GM12878 (cell line): ENCODE measurements at regions not wholly inside any gene's neighbourhood (a gene's known extent, or its start where the extent isn't known, plus 50 kb on each side); places are given as distances from the start of the nearest gene placed in this dataset.

Experiments used
- ATAC-seq: fragments of 200-7000 bp; cut with Tn5 transposase; 3 replicates; pipeline ENCODE4 v1.9.1; 2020; ENCODE audit warnings: mild to moderate bottlenecking, moderate library complexity
- BruUV-seq: library from RNA; stranded (reverse); fragments of 400-500 nt; replicated peaks from 2 replicates; lab custom pipeline; 2021; lab: Mats Ljungman, UMichigan
- CTCF ChIA-PET: fragments of 300-600 bp; sonication (Branson Sonifier 250); formaldehyde crosslinking; extraction: SDS; loops from one replicate; lab custom pipeline; 2021; ENCODE audit warnings: inconsistent platforms; lab: Yijun Ruan, JAX
- POLR2A ChIA-PET: fragments of 350-600 bp; formaldehyde crosslinking; extraction: SDS; loops from one replicate; lab custom pipeline; 2021; ENCODE audit warnings: inconsistent platforms; lab: Charles Lee
- RAD21 ChIA-PET: fragments of 300-600 bp; sonication (Branson Sonifier 250); formaldehyde crosslinking; loops from one replicate; lab custom pipeline; 2023; ENCODE audit warnings: antibody characterized with exemption; ENCODE audit not compliant: unreplicated experiment; lab: Charles Lee
- SMC1A ChIA-PET: fragments of 300-600 bp; sonication (Branson Sonifier 250); formaldehyde crosslinking; loops from one replicate; lab custom pipeline; 2023; ENCODE audit not compliant: unreplicated experiment, uncharacterized antibody; lab: Charles Lee
- DNase-seq: peaks from one replicate; pipeline ENCODE4 v3.0.0-alpha.2; 2011; ENCODE audit warnings: low read depth, low spot score
- FAIRE-seq: peaks from 3 replicates; lab custom pipeline; 2011; peaks lifted over from hg19 to GRCh38; lab: Jason Lieb, UNC
- H2AFZ ChIP-seq: 2 replicates; pipeline ENCODE4 v1.6.0; 2011; ENCODE audit warnings: low read depth, low read length, control low read depth; ENCODE audit not compliant: control insufficient read depth
- H3K27ac ChIP-seq: 2 replicates; pipeline ENCODE4 v1.5.1; 2011; ENCODE audit warnings: control low read depth; ENCODE audit not compliant: control insufficient read depth, insufficient read depth
- H3K27me3 ChIP-seq, 2 experiments: replicated peaks in 1 of 2; 2 replicates each; pipeline versions ENCODE4 v1.6.0 to v1.6.1; 2011; ENCODE audit warnings: low read length in 1 of 2; ENCODE audit not compliant: control insufficient read depth in 2 of 2, insufficient read depth in 2 of 2
- H3K36me3 ChIP-seq, 2 experiments: 2 replicates each; pipeline ENCODE4 v1.5.1; 2011; ENCODE audit warnings: low read length in 1 of 2; ENCODE audit not compliant: control insufficient read depth in 2 of 2, insufficient read depth in 2 of 2
- H3K4me1 ChIP-seq: 2 replicates; pipeline ENCODE4 v1.6.1; 2011; ENCODE audit warnings: mild to moderate bottlenecking, low read length, moderate library complexity, mixed read lengths; ENCODE audit not compliant: control insufficient read depth, insufficient read depth
- H3K4me2 ChIP-seq: 2 replicates; pipeline ENCODE4 v1.6.0; 2011; ENCODE audit warnings: control low read depth; ENCODE audit not compliant: control insufficient read depth, insufficient read depth
- H3K4me3 ChIP-seq: fragments of 200-600 bp; sonication (generic); 2 replicates; pipeline ENCODE4 v1.5.1; 2016
- H3K79me2 ChIP-seq: 2 replicates; pipeline ENCODE4 v1.6.0; 2011; ENCODE audit warnings: low read length; ENCODE audit not compliant: control insufficient read depth, insufficient read depth
- H3K9ac ChIP-seq: 2 replicates; pipeline ENCODE4 v1.8.0; 2011; ENCODE audit warnings: low read length, control low read depth, mixed read lengths; ENCODE audit not compliant: control insufficient read depth, insufficient read depth
- H3K9me3 ChIP-seq: replicated peaks from 3 replicates; pipeline ENCODE4 v1.5.1; 2011; ENCODE audit warnings: mild to moderate bottlenecking, low read length; ENCODE audit not compliant: control insufficient read depth, insufficient read depth
- H4K20me1 ChIP-seq: 2 replicates; pipeline ENCODE4 v1.6.0; 2011; ENCODE audit not compliant: control insufficient read depth, insufficient read depth
- BCLAF1 ChIP-seq: fragments of 450-650 bp; IDR thresholded peaks from 2 replicates; pipeline ENCODE4 v1.6.1; 2017; ENCODE audit warnings: antibody characterized with exemption, mild to moderate bottlenecking, moderate library complexity
- E2F8 ChIP-seq: fragments of 450-650 bp; IDR thresholded peaks from 2 replicates; pipeline ENCODE4 v1.6.1; 2018; ENCODE audit warnings: mild to moderate bottlenecking, low read depth, moderate library complexity; ENCODE audit not compliant: partially characterized antibody
- FOXK2 ChIP-seq: fragments of 450-650 bp; IDR thresholded peaks from 2 replicates; pipeline ENCODE4 v1.6.1; 2017; ENCODE audit warnings: mild to moderate bottlenecking, moderate library complexity
- NFIC ChIP-seq: IDR thresholded peaks from 2 replicates; pipeline ENCODE4 v1.6.1; 2012; ENCODE audit warnings: low read depth, mild to moderate bottlenecking, inconsistent platforms, low read length, moderate library complexity
- TAF1 ChIP-seq: IDR thresholded peaks from 2 replicates; pipeline ENCODE4 v1.6.1; 2011; ENCODE audit warnings: mild to moderate bottlenecking, low read depth, low read length, borderline replicate concordance
- YBX1 ChIP-seq: fragments of 450-650 bp; IDR thresholded peaks from 2 replicates; pipeline ENCODE4 v1.6.1; 2016; ENCODE audit warnings: antibody characterized with exemption
- ZNF217 ChIP-seq: fragments of 450-650 bp; IDR thresholded peaks from 2 replicates; pipeline ENCODE4 v1.6.1; 2017; ENCODE audit warnings: antibody characterized with exemption, mild to moderate bottlenecking
- whole genome bisulfite sequencing: methylation state at CpG from one replicate; pipeline ENCODE4 v1.1.6; 2016; ENCODE audit warnings: low lambda C conversion rate; ENCODE audit not compliant: insufficient replicate concordance, insufficient coverage; ENCODE audit errors: missing lambda C conversion rate; 5-methylcytosine and 5-hydroxymethylcytosine counted together
- in situ Hi-C: fragments of 300-500 bp; cut with MboI; formaldehyde crosslinking; loops from 9 replicates; pipeline ENCODE4 v1.14.3; 2018; ENCODE audit warnings: mixed read lengths
- intact Hi-C: fragments of 100-400 bp; cut with micrococcal nuclease; formaldehyde crosslinking; loops from one replicate; pipeline ENCODE4 v1.14.2; 2022; ENCODE audit not compliant: unreplicated experiment
- TF ChIP-seq, protein P1 (sequence below): fragments of 450-650 bp; formaldehyde crosslinking; IDR thresholded peaks from 2 replicates; pipeline ENCODE4 v1.4.0; 2020; ENCODE audit warnings: mild to moderate bottlenecking, moderate library complexity

GRCh38 chr6:134830194-134830593 is 119.7 kb downstream of the ALDH8A1 start:
- peaks cover 1% of the 10 kb centered on the region; the same call in 2 of the 3 replicates for H3K9me3 ChIP-seq
- FAIRE-seq (no peak), ATAC-seq (no peak), DNase-seq (no peak)
- no peaks in the 10 kb centered on the region for H3K36me3 ChIP-seq
- POLR2A ChIA-PET = no interaction called here
- intact Hi-C loops = no loop called here
- no peak overlapping the region for H3K27ac ChIP-seq
- in situ Hi-C loops = no loop called here
- BruUV-seq = no TSS peak
- no peak overlapping the region for H2AFZ ChIP-seq
- no peak overlapping the region for H3K9ac ChIP-seq
- H3K4me3 ChIP-seq = no peak overlapping the region
- 66% methylated on average over 4 of the region's 4 CpGs for WGBS
- no peaks in the 10 kb centered on the region for H3K79me2 ChIP-seq
- H3K4me1 ChIP-seq = no peaks in the 10 kb centered on the region; the same call in 1 of the 2 replicates
- TF ChIP-seq BCLAF1 = no peak
- no peak for TF ChIP-seq E2F8
- TF ChIP-seq, protein P1, sequence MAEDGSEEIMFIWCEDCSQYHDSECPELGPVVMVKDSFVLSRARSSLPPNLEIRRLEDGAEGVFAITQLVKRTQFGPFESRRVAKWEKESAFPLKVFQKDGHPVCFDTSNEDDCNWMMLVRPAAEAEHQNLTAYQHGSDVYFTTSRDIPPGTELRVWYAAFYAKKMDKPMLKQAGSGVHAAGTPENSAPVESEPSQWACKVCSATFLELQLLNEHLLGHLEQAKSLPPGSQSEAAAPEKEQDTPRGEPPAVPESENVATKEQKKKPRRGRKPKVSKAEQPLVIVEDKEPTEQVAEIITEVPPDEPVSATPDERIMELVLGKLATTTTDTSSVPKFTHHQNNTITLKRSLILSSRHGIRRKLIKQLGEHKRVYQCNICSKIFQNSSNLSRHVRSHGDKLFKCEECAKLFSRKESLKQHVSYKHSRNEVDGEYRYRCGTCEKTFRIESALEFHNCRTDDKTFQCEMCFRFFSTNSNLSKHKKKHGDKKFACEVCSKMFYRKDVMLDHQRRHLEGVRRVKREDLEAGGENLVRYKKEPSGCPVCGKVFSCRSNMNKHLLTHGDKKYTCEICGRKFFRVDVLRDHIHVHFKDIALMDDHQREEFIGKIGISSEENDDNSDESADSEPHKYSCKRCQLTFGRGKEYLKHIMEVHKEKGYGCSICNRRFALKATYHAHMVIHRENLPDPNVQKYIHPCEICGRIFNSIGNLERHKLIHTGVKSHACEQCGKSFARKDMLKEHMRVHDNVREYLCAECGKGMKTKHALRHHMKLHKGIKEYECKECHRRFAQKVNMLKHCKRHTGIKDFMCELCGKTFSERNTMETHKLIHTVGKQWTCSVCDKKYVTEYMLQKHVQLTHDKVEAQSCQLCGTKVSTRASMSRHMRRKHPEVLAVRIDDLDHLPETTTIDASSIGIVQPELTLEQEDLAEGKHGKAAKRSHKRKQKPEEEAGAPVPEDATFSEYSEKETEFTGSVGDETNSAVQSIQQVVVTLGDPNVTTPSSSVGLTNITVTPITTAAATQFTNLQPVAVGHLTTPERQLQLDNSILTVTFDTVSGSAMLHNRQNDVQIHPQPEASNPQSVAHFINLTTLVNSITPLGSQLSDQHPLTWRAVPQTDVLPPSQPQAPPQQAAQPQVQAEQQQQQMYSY = no peak
- TF ChIP-seq ZNF217 = no peak
- TF ChIP-seq TAF1 = no peak
- no peak for TF ChIP-seq NFIC
- no peak for TF ChIP-seq FOXK2
- TF ChIP-seq YBX1 = no peak
- no peaks in the 10 kb centered on the region for H4K20me1 ChIP-seq
- SMC1A ChIA-PET = no interaction called here
- H3K4me2 ChIP-seq = no peak overlapping the region
- CTCF ChIA-PET = no interaction called here
- H3K27me3 ChIP-seq = no peaks in the 10 kb centered on the region
- RAD21 ChIA-PET = no interaction called here
